GM18951 (cell line): ENCODE measurements at regions not wholly inside any gene's neighbourhood (a gene's known extent, or its start where the extent isn't known, plus 50 kb on each side); places are given as distances from the start of the nearest gene placed in this dataset.

Experiments
- POLR2A ChIP-seq: IDR thresholded peaks from 4 replicates; pipeline ENCODE4 v1.6.1; 2011; ENCODE audit warnings: mild to moderate bottlenecking; ENCODE audit not compliant: insufficient read length, insufficient read depth; ENCODE audit errors: extremely low read depth
- in situ Hi-C: fragments of 300-500 bp; cut with MboI; formaldehyde crosslinking; loops from one replicate; pipeline ENCODE4 v1.12.0; 2022; ENCODE audit warnings: low sequenced_read_pairs, mixed read lengths, inconsistent platforms; ENCODE audit not compliant: unreplicated experiment

DNA sequence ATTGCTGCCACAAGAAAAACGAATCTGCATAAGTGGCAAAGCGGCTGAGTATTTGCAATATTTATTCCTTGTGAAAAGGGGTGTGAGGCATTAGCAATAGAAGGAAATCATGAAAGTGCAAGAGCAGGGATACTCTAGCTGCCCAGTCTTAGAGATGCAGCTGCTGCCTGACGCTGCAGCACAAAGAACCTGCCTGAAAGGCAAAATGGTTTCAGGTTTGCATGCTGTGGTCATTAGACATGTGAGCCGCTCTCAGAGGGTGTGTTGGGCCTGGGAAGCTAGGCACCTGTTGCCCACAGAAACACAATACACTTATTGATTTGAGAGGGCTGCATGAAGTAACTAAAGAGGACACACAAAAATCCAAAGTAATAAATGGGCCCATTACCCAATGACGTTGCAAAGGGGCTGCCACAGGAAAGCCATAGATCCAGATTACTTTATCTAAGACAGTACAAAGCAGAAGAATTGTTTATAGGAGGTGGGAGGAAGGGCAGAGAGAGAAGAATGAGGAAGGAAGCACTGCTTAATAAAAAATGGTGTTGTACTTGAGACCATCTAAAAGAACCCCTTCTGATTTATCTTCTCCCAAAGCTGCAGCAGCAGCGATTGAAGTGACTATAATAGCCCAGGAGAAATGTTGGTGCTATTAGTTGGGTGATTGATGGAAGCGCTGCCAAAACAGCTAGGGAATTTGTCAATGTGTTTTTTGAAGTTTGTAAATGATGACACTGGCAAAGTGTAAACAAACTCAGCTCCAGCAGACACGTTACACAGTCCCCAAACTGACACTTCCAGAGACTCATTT, 492.4 kb upstream of the ACVR2A start:
- TF ChIP-seq POLR2A: no peak
- in situ Hi-C loops: no loop called here

- in situ Hi-C loops: no loop called here
- TF ChIP-seq POLR2A: no peak
Measured at GRCh38 chr2:147351784-147352183, 493.0 kb upstream of the ACVR2A start.

DNA sequence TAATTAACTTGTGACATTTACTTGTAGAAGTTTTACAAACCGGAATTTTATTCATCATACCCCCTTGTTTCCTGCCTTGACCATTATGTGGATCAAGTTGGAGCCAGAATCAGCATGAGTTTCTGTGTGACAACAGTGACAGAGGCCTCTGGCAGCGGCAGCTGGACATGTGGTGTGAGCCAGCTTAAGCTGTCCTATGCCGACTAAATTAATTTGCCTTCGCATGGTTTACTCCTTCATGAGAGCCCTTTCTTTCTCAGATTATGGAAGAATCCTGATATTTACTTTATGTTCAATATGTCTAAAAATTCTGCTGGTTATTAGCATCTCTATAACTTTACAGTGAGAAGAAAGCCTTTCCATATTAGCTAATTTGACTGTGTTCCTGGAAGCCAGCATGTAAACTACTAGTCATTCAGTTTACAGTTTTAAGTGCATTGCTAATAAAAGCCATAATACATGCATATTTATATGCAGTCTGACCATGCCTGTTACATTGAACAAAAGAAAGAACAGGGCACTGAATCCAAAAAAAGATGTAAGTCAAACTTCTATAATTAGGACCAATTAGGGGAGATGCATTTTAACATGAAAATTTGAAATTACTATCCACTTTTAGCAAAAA, 495.8 kb upstream of the ACVR2A start:
- in situ Hi-C loops: loop anchor here (25.0 kb wide), 1 partner anchor 262 kb away; no protein-coding TSS in a partner anchor
- TF ChIP-seq POLR2A: no peak

DNA sequence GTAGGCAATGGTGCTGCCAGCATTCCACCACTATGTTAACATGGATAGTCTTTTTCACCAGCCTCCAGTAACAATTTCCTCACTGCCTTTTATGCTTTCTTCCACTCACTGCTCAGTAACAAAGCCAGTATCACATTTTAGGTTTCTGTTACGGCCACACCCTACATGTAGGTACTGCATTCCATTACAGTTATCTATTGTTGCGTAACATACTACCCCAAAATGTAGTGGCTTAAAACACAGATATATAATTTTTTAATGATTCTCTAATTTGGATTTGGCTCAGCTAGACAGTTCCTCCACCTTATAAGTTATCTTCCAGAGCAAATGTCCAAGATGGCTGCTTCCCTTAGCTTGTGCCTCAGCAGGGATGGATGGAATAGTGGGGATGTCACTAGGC, 498.7 kb upstream of the ACVR2A start:
- in situ Hi-C loops: loop anchor here (25.0 kb wide), 1 partner anchor 259 kb away; no protein-coding TSS in a partner anchor
- TF ChIP-seq POLR2A: no peak

DNA sequence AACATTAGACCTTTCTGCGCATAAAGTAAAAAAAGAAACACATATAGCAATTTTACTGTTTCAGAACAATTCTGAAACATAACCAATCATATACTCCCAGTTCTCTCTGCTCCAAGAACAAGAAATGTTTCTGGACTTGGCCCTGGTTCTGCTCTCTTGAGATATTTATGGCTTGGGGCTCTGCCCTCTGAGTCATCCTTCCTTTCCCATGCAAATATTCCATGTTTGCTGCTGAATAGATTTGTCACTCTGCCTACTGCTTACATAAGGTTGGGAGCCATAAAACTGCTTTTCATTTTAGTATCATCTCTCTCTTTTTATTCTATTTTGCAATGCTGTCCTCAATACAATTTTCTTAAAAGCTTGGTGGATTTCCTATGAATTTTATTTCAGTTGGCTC, 499.6 kb upstream of the ACVR2A start:
- TF ChIP-seq POLR2A: no peak
- in situ Hi-C loops: loop anchor here (25.0 kb wide), 1 partner anchor 258 kb away; no protein-coding TSS in a partner anchor

DNA sequence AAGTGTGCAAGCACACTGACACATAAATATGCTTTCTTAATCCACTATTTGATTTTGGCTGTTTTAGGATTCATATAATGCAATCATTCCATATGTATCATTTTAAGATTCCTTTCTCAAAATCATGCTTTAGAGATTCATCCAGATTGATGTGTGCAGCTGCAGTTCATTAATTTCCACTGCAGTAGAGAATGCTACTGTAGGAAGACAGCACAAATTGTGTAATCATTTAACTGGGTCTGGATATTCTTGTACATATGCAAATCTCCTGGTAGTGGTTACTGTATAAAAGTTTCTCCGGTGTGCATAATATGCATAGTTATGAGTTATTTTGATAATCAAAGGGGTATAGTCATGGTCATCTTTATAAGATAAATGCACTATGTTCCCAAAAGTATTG, 502.5 kb upstream of the ACVR2A start:
- no peak for TF ChIP-seq POLR2A
- in situ Hi-C loops: loop anchor here (25.0 kb wide), 1 partner anchor 255 kb away; no protein-coding TSS in a partner anchor

- no peak for TF ChIP-seq POLR2A
- in situ Hi-C loops: loop anchor here (25.0 kb wide), 1 partner anchor 245 kb away; no protein-coding TSS in a partner anchor
Measured at GRCh38 chr2:147331790-147332419, 512.9 kb upstream of the ACVR2A start.

- in situ Hi-C loops: loop anchor here (25.0 kb wide), 1 partner anchor 244 kb away; no protein-coding TSS in a partner anchor
- TF ChIP-seq POLR2A: no peak
Measured at GRCh38 chr2:147330925-147331324, 513.9 kb upstream of the ACVR2A start.

DNA sequence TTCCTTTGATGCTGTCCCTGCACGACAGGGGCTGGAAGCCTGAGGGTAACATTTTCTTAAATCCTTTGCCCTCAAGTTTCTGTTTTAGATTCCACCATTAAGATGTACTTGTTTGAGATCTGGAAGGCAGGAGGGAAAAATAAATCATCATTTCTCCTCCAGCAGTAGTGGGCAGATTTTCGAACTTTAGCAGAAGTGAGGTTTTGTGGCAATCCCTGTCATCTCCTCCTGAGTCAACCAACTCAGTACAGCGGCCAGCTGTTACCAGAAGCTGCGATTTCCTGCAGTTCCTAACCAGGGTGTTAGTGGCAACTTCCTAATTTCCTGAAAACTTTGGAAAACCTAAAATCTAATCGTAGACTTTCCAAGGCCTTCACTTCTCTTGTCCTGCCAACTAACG, 517.2 kb upstream of the ACVR2A start:
- in situ Hi-C loops: loop anchor here (25.0 kb wide), 1 partner anchor 240 kb away; no protein-coding TSS in a partner anchor
- TF ChIP-seq POLR2A: no peak

- TF ChIP-seq POLR2A: no peak
- in situ Hi-C loops: loop anchor here (25.0 kb wide), 1 partner anchor 239 kb away; no protein-coding TSS in a partner anchor
Measured at GRCh38 chr2:147325990-147326389, 518.8 kb upstream of the ACVR2A start.

DNA sequence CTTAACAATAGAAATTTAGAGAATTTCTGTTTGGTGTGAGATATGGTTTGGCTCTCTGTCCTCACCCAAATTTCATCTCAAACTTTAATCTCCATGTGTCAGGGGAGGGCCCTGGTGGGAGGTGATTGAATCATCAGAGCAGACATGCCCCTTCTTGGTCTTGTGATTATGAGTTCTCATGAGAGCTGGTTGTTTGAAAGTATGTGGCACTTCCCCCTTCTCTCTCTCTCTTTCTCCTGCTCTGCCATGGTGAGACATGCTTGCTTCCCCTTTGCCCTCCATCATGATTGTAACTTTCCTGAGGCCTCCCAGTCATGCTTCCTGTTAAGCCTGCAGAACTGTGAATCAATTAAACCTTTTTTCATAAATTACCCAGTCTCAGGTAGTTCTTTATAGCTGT, 524.7 kb upstream of the ACVR2A start:
- TF ChIP-seq POLR2A: no peak
- in situ Hi-C loops: no loop called here

DNA sequence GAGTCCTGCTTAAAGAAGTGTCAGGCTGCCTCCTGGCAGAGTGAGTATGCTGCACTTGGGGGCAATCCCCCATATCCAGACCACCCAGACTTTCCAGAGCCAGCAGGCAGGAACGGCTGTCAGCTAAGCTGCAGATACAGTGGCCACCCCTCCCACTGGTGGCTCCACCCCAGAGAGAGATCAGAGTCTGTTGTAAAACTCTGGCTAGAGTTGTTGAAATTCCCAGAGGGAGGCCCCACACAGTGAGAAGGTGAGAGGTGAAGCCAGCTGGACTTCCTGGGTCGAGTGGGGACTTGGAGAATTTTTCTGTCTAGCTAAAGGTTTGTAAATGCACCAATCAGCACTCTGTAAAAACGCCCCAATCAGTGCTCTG, 533.8 kb upstream of the ACVR2A start:
- in situ Hi-C loops: no loop called here
- no peak for TF ChIP-seq POLR2A

- no peak for TF ChIP-seq POLR2A
- in situ Hi-C loops: no loop called here
Measured at GRCh38 chr2:147310335-147311057, 534.3 kb upstream of the ACVR2A start.

GRCh38 chr2:147297820-147298219, 547.0 kb upstream of the ACVR2A start:
- in situ Hi-C loops: no loop called here
- no peak for TF ChIP-seq POLR2A
